HG03378 (cell line): ENCODE measurements at regions not wholly inside any gene's neighbourhood (a gene's known extent, or its start where the extent isn't known, plus 50 kb on each side); places are given as distances from the start of the nearest gene placed in this dataset.

Source experiments
- ATAC-seq: cut with Tn5 transposase; IDR thresholded peaks from one replicate; pipeline ENCODE4 v1.9.1; 2021; ENCODE audit warnings: mild to moderate bottlenecking, moderate library complexity; ENCODE audit not compliant: unreplicated experiment

DNA sequence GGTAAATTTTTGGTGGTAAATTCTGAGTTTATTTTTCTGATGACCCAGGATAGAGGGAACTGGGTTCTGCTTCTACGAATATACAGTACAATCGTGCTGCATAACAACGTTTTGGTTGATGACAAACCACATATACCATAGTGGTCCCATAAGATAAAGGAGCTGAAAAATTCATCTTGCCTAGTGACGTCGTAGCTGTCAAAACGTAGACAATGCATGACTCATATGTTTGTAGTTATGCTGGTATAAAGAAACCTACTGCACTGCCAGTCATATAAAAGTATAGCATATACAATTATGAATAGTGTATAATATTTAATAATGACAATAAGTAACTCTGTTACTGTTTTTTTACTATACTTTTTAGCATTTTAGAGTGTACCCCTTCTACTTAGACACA is 244.0 kb downstream of the GAS1 start:
- ATAC-seq: no peak

- no peak for ATAC-seq
These were observed 246.7 kb downstream of the GAS1 start for GRCh38 chr9:86700629-86701028.

DNA sequence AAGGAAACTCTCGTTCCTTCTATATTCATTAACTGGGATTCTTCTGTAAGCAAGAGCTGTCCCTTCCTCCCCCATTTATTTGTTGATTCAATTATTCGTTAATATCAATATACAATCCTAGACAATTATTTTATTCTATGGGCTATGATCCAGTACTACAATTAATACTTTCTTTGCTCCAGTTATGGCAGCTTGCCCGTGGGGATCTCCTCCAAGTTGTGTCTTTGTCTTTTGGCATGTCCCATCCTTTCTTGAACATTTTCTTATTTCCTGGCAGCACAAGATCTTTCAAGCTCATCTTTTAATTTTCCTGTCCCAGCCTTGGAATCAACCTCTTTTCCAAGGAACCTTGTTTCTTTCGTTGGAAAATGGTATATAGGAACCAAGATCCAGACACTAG is 249.3 kb downstream of the GAS1 start:
- no peak for ATAC-seq

DNA sequence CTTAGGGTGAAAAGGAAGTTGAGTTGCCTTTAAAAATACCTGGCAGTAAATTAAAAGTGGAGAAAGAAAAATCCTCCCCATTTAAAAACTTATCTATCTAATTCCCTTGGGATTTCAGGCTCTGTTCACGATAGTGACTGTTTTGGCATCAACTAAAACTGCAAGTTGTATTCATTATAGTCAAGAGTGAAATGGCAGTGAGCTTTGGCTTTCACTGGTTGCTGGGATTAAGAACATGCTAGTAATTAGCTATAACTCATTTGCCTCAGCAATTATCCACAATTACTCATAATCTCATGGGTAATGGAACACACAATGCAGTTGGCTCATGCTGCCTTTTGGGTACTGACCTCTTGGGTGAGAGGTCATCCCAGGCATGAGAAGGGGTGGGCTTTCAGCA is 250.1 kb downstream of the GAS1 start:
- ATAC-seq: no peak

- ATAC-seq: no peak
These were observed 251.3 kb downstream of the GAS1 start for GRCh38 chr9:86695910-86696424.

DNA sequence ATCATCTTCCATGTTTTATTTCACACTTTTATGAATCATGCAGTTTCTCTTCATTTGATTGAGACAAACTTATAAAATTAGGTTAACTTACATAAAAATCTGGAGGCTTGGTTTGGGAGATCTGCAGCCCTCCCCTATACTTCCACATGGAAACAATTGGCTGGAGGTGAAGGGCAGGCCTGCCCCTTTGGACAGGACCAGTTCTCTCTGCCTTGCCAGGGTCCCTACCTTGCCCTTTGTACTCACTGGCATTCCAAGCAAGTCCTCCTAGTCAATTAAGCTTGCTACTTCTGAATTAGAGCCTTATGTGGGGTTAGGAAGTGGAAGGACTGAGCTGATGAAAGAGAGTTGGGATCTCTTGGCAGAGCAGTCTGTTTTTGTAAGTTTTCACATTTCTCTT is 257.3 kb downstream of the GAS1 start:
- ATAC-seq: no peak

DNA sequence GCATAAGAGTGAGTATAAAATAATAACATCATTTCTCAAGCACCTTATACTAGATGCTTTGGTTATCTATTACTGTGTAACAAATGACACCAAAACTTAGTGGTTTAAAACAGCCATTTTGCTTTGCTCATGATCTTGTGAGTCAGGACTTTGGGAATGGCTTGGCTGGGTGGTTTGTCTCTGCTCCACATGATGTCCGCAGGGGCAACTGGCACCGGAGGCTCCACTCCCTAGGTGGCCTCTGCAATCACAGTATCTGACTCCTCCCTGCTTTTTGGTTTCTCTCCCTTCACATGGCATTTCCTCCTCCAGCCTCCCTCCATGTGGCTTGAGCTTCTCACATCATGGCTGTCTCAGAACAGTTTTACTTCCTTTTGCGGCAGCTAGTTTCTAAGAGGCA is 259.5 kb downstream of the GAS1 start:
- ATAC-seq: no peak

GRCh38 chr9:86685556-86685955 is 261.8 kb downstream of the GAS1 start:
- no peak for ATAC-seq

- ATAC-seq: no peak
These were observed 263.2 kb downstream of the GAS1 start for GRCh38 chr9:86684148-86684547.

- ATAC-seq: no peak
These were observed 265.1 kb downstream of the GAS1 start for GRCh38 chr9:86682240-86682639.

GRCh38 chr9:86679909-86680308 is 267.4 kb downstream of the GAS1 start:
- no peak for ATAC-seq

GRCh38 chr9:86676396-86676795 is 270.9 kb downstream of the GAS1 start:
- no peak for ATAC-seq

- no peak for ATAC-seq
These were observed 271.5 kb downstream of the GAS1 start for GRCh38 chr9:86675805-86676204.

DNA sequence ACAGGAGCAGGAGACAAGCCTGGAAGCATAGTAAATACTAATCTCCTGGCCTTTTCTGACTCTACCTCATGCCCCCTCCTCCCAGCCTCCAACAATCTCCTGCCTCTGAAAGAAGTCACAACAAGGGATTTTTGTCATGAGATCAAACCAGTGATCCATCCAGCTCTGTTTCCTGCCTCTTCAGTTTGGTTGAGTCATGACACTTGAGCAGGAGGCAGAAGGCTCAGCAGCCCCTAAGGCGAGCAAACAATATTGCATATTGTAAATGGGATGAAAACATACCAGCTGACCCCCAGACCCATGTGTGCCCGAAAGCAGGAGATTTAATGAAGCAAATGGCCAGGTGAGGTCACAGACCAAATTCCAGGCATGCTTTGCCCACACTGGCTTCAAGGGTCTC is 272.8 kb downstream of the GAS1 start:
- no peak for ATAC-seq

DNA sequence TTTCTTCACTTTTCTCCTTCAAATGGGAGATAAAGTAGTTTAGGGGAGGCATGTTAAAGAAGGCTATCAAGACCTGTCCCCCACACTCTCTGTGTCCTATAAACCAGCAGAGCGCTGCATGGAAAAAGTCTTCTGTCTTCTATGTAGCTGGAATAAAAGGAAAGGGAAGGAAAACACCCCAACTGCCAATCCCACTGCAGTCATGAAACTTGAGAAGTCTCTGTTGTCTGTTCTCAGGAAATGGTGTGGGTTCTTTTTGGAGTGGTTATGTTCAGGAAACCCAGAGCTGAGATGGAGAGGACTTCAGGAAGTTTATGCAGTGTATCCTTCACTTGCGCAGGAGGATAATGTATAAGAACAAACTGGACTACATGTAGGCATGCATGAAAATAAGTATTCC is 274.3 kb downstream of the GAS1 start:
- ATAC-seq: no peak

GRCh38 chr9:86672301-86672700 is 275.0 kb downstream of the GAS1 start:
- no peak for ATAC-seq

GRCh38 chr9:86671018-86671417 is 276.3 kb downstream of the GAS1 start:
- ATAC-seq: no peak

GRCh38 chr9:86670536-86670935 is 276.8 kb downstream of the GAS1 start:
- ATAC-seq: no peak

- no peak for ATAC-seq
These were observed 277.2 kb downstream of the GAS1 start for GRCh38 chr9:86670076-86670475.

- no peak for ATAC-seq
These were observed 277.9 kb downstream of the GAS1 start for GRCh38 chr9:86669422-86669821.

- no peak for ATAC-seq
These were observed 278.8 kb downstream of the GAS1 start for GRCh38 chr9:86668488-86668887.

DNA sequence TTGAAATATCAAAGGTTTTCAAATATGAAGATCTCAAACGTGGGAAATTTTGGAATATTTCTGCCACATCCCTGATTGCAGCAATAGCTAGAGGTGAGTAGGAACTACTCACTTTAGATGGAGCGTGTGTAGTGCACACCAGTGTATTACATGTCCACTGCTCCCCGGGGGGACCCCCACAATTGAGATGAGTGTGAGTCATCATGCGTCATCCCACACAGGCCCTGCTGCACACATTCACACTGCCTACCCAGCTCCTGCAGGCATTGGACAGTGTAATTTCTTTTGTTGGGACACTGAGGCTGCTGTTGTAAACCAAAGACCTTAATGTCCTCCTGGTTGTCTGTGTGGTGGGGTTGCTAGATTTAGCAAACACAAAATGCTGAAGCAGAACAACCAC is 280.0 kb downstream of the GAS1 start:
- ATAC-seq: no peak

DNA sequence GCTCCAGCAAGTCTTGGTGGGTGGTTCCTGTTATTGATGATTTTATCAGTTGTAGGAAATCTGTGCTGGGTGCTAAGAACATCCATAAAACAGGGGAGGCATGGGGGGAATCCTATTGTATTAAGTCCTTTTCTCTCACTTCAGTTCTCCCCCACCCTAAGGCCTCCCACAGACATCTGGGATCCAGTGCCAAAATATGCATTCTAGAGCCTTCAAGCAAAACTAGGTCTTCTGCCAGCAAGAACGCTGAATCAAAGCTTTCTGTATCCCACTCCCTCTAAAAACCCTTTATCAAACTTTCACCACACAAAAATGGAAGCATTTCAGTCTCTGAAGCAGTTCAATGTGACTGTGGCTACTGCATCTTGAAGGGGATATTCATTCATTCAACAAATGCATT is 281.9 kb downstream of the GAS1 start:
- ATAC-seq: no peak

- ATAC-seq: no peak
These were observed 282.7 kb downstream of the GAS1 start for GRCh38 chr9:86664603-86665002.
